ENCODE measurements at regions not wholly inside any gene's neighbourhood (a gene's known extent, or its start where the extent isn't known, plus 50 kb on each side); places are given as distances from the start of the nearest gene placed in this dataset.

- POLR2A ChIA-PET = no interaction called here
- Histone ChIP-seq H3K4me1 (ENCODE audit: control extremely low read depth in 1 of 4, control insufficient read depth in 4 of 4, insufficient read depth in 4 of 4, low read length in 3 of 4) (no peaks in the 10 kb centered on the region), H3K36me3 (ENCODE audit: control insufficient read depth in 4 of 4, insufficient read depth in 4 of 4, low read length in 3 of 4) (no peaks in the 10 kb centered on the region), H3K27me3 (replicated peaks in 2 of 5; ENCODE audit: control insufficient read depth in 4 of 5, insufficient read depth in 5 of 5, low read length in 4 of 5) (no peaks in the 10 kb centered on the region), H3K27ac (ENCODE audit: insufficient read depth in 1 of 2, low read depth in 1 of 2, low read length in 2 of 2, poor library complexity in 1 of 2, severe bottlenecking in 2 of 2) (no peak overlapping the region), H3K4me3 (ENCODE audit: control insufficient read depth in 1 of 7, extremely low read depth in 1 of 7, insufficient read depth in 4 of 7, low read depth in 2 of 7, low read length in 6 of 7) (no peak overlapping the region), H3K9me3 (ENCODE audit: control extremely low read depth in 1 of 5, control insufficient read depth in 4 of 5, insufficient read depth in 2 of 5, low read depth in 1 of 5, low read length in 4 of 5) (no peaks in the 10 kb centered on the region)
- WGBS (ENCODE audit: insufficient coverage) = 100% methylated on average over 2 of the region's 5 CpGs
- CTCF ChIA-PET = no interaction called here
- no peak for DNase-seq
Measured at GRCh38 chr13:33766329-33767123, 51.4 kb upstream of the RFC3 start.

- no peaks in the 10 kb centered on the region for H3K36me3 ChIP-seq (ENCODE audit: control insufficient read depth in 4 of 4, insufficient read depth in 4 of 4, low read length in 3 of 4)
- no peak for DNase-seq
- no peaks in the 10 kb centered on the region for H3K27me3 ChIP-seq (replicated peaks in 2 of 5; ENCODE audit: control insufficient read depth in 4 of 5, insufficient read depth in 5 of 5, low read length in 4 of 5)
- H3K27ac ChIP-seq (ENCODE audit: insufficient read depth in 1 of 2, low read depth in 1 of 2, low read length in 2 of 2, poor library complexity in 1 of 2, severe bottlenecking in 2 of 2) = no peak overlapping the region
- H3K4me1 ChIP-seq (ENCODE audit: control extremely low read depth in 1 of 4, control insufficient read depth in 4 of 4, insufficient read depth in 4 of 4, low read length in 3 of 4) = no peaks in the 10 kb centered on the region
- no peaks in the 10 kb centered on the region for H3K9me3 ChIP-seq (ENCODE audit: control extremely low read depth in 1 of 5, control insufficient read depth in 4 of 5, insufficient read depth in 2 of 5, low read depth in 1 of 5, low read length in 4 of 5)
- CTCF ChIA-PET = no interaction called here
- POLR2A ChIA-PET = no interaction called here
- no peak overlapping the region for H3K4me3 ChIP-seq (ENCODE audit: control insufficient read depth in 1 of 7, extremely low read depth in 1 of 7, insufficient read depth in 4 of 7, low read depth in 2 of 7, low read length in 6 of 7)
- WGBS (ENCODE audit: insufficient coverage) = 100% methylated on average over 1 of the region's 2 CpGs
Measured at GRCh38 chr13:33767140-33767539, 50.8 kb upstream of the RFC3 start.
